B cell (primary cell): ENCODE measurements at regions not wholly inside any gene's neighbourhood (a gene's known extent, or its start where the extent isn't known, plus 50 kb on each side); places are given as distances from the start of the nearest gene placed in this dataset.

Source experiments
- ATAC-seq: fragments of 200-7000 bp; cut with Tn5 transposase; one replicate; pipeline ENCODE4 v1.10.0; 2021; ENCODE audit warnings: low read depth, mild to moderate bottlenecking, moderate number of reproducible peaks, moderate library complexity
- CTCF ChIA-PET: fragments of 350-600 bp; sonication (Branson Sonifier 250); formaldehyde crosslinking; loops from one replicate; lab custom pipeline; 2021; ENCODE audit warnings: antibody characterized with exemption, inconsistent platforms; lab: Charles Lee
- POLR2A ChIA-PET: fragments of 350-600 bp; sonication (Branson Sonifier 250); formaldehyde crosslinking; loops from one replicate; lab custom pipeline; 2021; ENCODE audit warnings: antibody characterized with exemption; lab: Charles Lee
- DNase-seq: peaks from one replicate; pipeline ENCODE4 v3.0.0; 2013
- H2AFZ ChIP-seq: 2 replicates; pipeline ENCODE4 v1.6.1; 2012; ENCODE audit warnings: mild to moderate bottlenecking, low read depth, low read length; ENCODE audit not compliant: insufficient read depth, poor library complexity, severe bottlenecking
- H3K27ac ChIP-seq, 2 donors: 1 replicate in 1 of 2; 2 replicates in 1 of 2; pipeline ENCODE4 v1.5.1; 2012 to 2013; ENCODE audit warnings: low read length in 2 of 2, mild to moderate bottlenecking in 2 of 2, moderate library complexity in 1 of 2
- H3K27me3 ChIP-seq, 4 experiments: fragments of 200-600 bp in 1 of 4; sonication (generic) in 1 of 4; replicated peaks in 1 of 4; 1 replicate in 2 of 4; 2 replicates in 2 of 4; pipeline versions ENCODE4 v1.6.1 to v1.7.0; 2013 to 2016; ENCODE audit warnings: low read length in 3 of 4, mild to moderate bottlenecking in 2 of 4, mixed read lengths in 1 of 4, moderate library complexity in 1 of 4; ENCODE audit not compliant: insufficient read depth in 4 of 4, control insufficient read depth in 3 of 4; ENCODE audit errors: control extremely low read depth in 1 of 4
- H3K36me3 ChIP-seq, 2 experiments: replicated peaks in 1 of 2; 1 replicate in 1 of 2; 2 replicates in 1 of 2; pipeline versions ENCODE4 v1.6.1 to v1.7.1; 2013; ENCODE audit warnings: low read length in 1 of 2; ENCODE audit not compliant: insufficient read depth in 2 of 2, control insufficient read depth in 1 of 2; ENCODE audit errors: control extremely low read depth in 1 of 2, extremely low read depth in 1 of 2
- H3K4me1 ChIP-seq, 2 donors: fragments of 200-600 bp in 1 of 2; sonication (generic) in 1 of 2; 1 replicate in 1 of 2; 2 replicates in 1 of 2; pipeline versions ENCODE4 v1.5.1 to v1.6.1; 2013 to 2017; ENCODE audit warnings: low read length in 2 of 2; ENCODE audit not compliant: control insufficient read depth in 2 of 2, insufficient read depth in 2 of 2
- H3K4me2 ChIP-seq: replicated peaks from 2 replicates; pipeline ENCODE3; 2012; ENCODE audit warnings: mild to moderate bottlenecking, low read depth, low read length; ENCODE audit not compliant: poor library complexity, severe bottlenecking
- H3K4me3 ChIP-seq, 5 experiments: fragments of 200-600 bp in 1 of 5; sonication (generic) in 1 of 5; 1 replicate in 3 of 5; 2 replicates in 2 of 5; pipeline versions ENCODE4 v1.5.1 to v1.7.0; 2011 to 2016; ENCODE audit warnings: low read length in 4 of 5, mild to moderate bottlenecking in 4 of 5, low read depth in 2 of 5, control low read depth in 1 of 5, moderate library complexity in 1 of 5; ENCODE audit not compliant: insufficient read depth in 1 of 5; ENCODE audit errors: control extremely low read depth in 1 of 5, extremely low read depth in 1 of 5
- H3K79me2 ChIP-seq: fragments of 200-600 bp; sonication (generic); one replicate; pipeline ENCODE4 v1.6.0; 2016; ENCODE audit warnings: low read length; ENCODE audit not compliant: control insufficient read depth, insufficient read depth
- H3K9ac ChIP-seq: fragments of 200-600 bp; sonication (generic); 2 replicates; pipeline ENCODE4 v1.6.1; 2017; ENCODE audit warnings: mild to moderate bottlenecking, low read length, moderate library complexity
- H3K9me3 ChIP-seq, 3 donors: one replicate each; pipeline versions ENCODE4 v1.6.1 to v1.7.1; 2013; ENCODE audit warnings: low read length in 2 of 3; ENCODE audit not compliant: control insufficient read depth in 2 of 3, insufficient read depth in 1 of 3; ENCODE audit errors: control extremely low read depth in 1 of 3
- H4K20me1 ChIP-seq: 2 replicates; pipeline ENCODE4 v1.6.0; 2012; ENCODE audit warnings: mild to moderate bottlenecking, low read length; ENCODE audit not compliant: insufficient read depth, control insufficient read depth, poor library complexity, severe bottlenecking
- H3K27ac Mint-ChIP-seq: one replicate; pipeline ENCODE4 v1.8.0; 2021; ENCODE audit warnings: mixed read lengths
- H3K27me3 Mint-ChIP-seq: one replicate; pipeline ENCODE4 v1.8.0; 2021; ENCODE audit warnings: mixed read lengths
- H3K4me1 Mint-ChIP-seq: one replicate; pipeline ENCODE4 v1.8.0; 2021; ENCODE audit warnings: mixed read lengths
- H3K4me3 Mint-ChIP-seq: one replicate; pipeline ENCODE4 v1.8.0; 2021; ENCODE audit warnings: mixed read lengths
- H3K9me3 Mint-ChIP-seq: one replicate; pipeline ENCODE4 v1.8.0; 2022; ENCODE audit warnings: mixed read lengths; ENCODE audit not compliant: insufficient read depth
- EZH2 ChIP-seq: IDR thresholded peaks from 2 replicates; pipeline ENCODE4 v1.6.1; 2012; ENCODE audit warnings: borderline replicate concordance, low read depth, mild to moderate bottlenecking, moderate library complexity, low read length; ENCODE audit not compliant: insufficient read depth, poor library complexity, severe bottlenecking
- WGBS: methylation state at CpG from one replicate; pipeline ENCODE4 v1.1.5; 2013; ENCODE audit warnings: missing lambda C conversion rate; ENCODE audit not compliant: insufficient coverage; 5-methylcytosine and 5-hydroxymethylcytosine counted together
- intact Hi-C: fragments of 100-400 bp; cut with micrococcal nuclease; formaldehyde crosslinking; loops from one replicate; pipeline ENCODE4 v1.10.0; 2022
- TF ChIP-seq, protein P1 (sequence below): fragments of 200-600 bp; IDR thresholded peaks from one replicate; pipeline ENCODE4 v1.8.0; 2022; ENCODE audit warnings: antibody characterized with exemption, mild to moderate bottlenecking

DNA sequence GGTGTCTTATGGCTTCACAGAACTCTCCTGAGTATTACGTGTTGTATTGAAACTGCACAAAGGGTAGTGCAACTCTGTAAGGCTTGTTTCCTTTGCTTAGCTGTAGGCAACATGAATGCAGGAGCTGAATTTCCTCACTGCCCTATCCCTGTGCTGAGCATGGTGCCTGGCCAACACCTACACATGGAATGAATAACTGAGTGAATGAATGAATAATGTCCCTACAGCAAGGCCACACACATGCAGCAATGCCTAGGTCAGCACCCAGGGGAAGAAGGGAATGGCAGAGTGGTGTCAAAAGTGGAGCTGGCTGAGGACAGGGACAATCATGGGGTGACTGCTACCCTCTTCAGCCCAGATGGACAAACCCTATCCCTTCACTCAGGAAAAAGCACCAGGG is 655.9 kb downstream of the PTPRU start:
- WGBS: 100% methylated on average over 1 of the region's 1 CpG
- H3K9me3 Mint-ChIP-seq: no peaks in the 10 kb centered on the region

DNA sequence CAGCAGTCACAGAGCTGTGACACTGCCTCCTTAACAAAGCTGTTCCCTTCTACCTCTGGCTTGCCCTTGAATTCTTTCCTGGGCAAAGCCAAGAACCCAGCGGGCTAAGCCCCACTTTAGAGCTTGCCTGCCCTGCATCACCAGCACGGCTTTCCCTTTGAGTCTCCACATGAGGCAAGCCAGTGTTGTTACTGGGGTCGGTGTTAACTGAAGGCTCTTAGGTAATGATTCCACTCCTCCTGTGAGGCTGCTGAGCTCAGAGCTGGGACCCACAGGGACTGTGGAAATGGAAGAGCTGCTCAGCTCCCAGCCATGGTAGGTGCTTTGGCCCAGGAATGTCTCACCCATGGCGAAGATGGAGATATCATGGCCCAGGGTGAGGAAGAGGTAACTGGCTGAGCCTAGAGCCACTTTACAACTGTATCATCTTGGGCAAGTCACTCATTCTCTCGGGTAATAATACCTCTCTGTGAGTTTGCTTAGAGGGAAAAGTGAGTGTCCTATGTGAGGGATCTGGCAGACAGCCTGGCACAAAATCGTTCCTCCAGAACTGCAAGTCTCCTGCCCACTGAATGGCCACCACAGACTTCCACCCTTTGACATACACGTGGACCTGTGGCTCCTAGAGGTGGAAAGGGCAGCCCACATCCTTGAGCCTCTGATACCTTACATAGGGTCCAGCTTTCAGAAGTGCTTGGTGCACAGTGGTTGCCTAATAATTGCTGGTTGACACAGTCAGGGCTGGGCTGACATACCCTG is 654.1 kb downstream of the PTPRU start:
- H3K9me3 ChIP-seq: peaks cover 0 to 3% (median 0%) of the 10 kb centered on the region in 3 donors
- intact Hi-C loops: no loop called here
- ChIA-PET POLR2A (no interaction called here), CTCF (no interaction called here)
- H3K4me2 ChIP-seq: no peak overlapping the region
- no peak overlapping the region for H3K4me3 ChIP-seq
- no peak overlapping the region for H3K27ac Mint-ChIP-seq
- H4K20me1 ChIP-seq: no peaks in the 10 kb centered on the region
- no peaks in the 10 kb centered on the region for H3K27me3 ChIP-seq
- 80% methylated on average over 4 of the region's 7 CpGs for WGBS
- no peaks in the 10 kb centered on the region for H3K36me3 ChIP-seq
- H3K9me3 Mint-ChIP-seq: no peaks in the 10 kb centered on the region
- no peak overlapping the region for H3K4me3 Mint-ChIP-seq
- DNase-seq (no peak), ATAC-seq (no peak)
- H3K27me3 Mint-ChIP-seq: peaks cover 10% of the 10 kb centered on the region
- no peaks in the 10 kb centered on the region for H3K4me1 ChIP-seq
- H3K27ac ChIP-seq: no peak overlapping the region
- H3K4me1 Mint-ChIP-seq: no peaks in the 10 kb centered on the region
- H3K9ac ChIP-seq: no peak overlapping the region
- no peaks in the 10 kb centered on the region for H3K79me2 ChIP-seq
- TF ChIP-seq, protein P1, sequence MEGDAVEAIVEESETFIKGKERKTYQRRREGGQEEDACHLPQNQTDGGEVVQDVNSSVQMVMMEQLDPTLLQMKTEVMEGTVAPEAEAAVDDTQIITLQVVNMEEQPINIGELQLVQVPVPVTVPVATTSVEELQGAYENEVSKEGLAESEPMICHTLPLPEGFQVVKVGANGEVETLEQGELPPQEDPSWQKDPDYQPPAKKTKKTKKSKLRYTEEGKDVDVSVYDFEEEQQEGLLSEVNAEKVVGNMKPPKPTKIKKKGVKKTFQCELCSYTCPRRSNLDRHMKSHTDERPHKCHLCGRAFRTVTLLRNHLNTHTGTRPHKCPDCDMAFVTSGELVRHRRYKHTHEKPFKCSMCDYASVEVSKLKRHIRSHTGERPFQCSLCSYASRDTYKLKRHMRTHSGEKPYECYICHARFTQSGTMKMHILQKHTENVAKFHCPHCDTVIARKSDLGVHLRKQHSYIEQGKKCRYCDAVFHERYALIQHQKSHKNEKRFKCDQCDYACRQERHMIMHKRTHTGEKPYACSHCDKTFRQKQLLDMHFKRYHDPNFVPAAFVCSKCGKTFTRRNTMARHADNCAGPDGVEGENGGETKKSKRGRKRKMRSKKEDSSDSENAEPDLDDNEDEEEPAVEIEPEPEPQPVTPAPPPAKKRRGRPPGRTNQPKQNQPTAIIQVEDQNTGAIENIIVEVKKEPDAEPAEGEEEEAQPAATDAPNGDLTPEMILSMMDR: no peak
- no peak overlapping the region for H2AFZ ChIP-seq

More for the DNA sequence above, 655.9 kb downstream of the PTPRU start:
- Histone ChIP-seq H3K4me1 (no peaks in the 10 kb centered on the region), H2AFZ (no peak overlapping the region), H3K27me3 (no peaks in the 10 kb centered on the region), H3K9ac (no peak overlapping the region), H3K79me2 (no peaks in the 10 kb centered on the region), H3K4me2 (no peak overlapping the region), H3K9me3 (peaks cover 0 to 3% (median 0%) of the 10 kb centered on the region in 3 donors), H4K20me1 (no peaks in the 10 kb centered on the region), H3K27ac (no peak overlapping the region), H3K4me3 (no peak overlapping the region), H3K36me3 (no peaks in the 10 kb centered on the region)
- H3K4me3 Mint-ChIP-seq: no peak overlapping the region
- H3K27me3 Mint-ChIP-seq: peaks cover 17% of the 10 kb centered on the region
- no peak for DNase-seq
- intact Hi-C loops: no loop called here
- H3K4me1 Mint-ChIP-seq: no peaks in the 10 kb centered on the region
- no peak for TF ChIP-seq EZH2
- TF ChIP-seq, protein P1: no peak
- ATAC-seq: no peak
- POLR2A ChIA-PET: no interaction called here
- H3K27ac Mint-ChIP-seq: no peak overlapping the region
- CTCF ChIA-PET: no interaction called here
